Erythroblast (primary cell): ENCODE measurements at regions not wholly inside any gene's neighbourhood (a gene's known extent, or its start where the extent isn't known, plus 50 kb on each side); places are given as distances from the start of the nearest gene placed in this dataset.
"Not testable (repeated sequence)": the region's sequence is repeated elsewhere in the genome, so short reads cannot be mapped to it uniquely, and the experiment has no call there.

ENCODE experiments used
- DNase-seq, 2 experiments: peaks; one replicate each; lab custom pipeline; 2025; lab: John Stamatoyannopoulos, UW
- GATA1 ChIP-seq: IDR thresholded peaks from 2 replicates; pipeline ENCODE4 v1.6.1; 2011; ENCODE audit warnings: low read depth, mild to moderate bottlenecking, control low read depth, low read length, moderate library complexity
- POLR2A ChIP-seq: IDR thresholded peaks from 2 replicates; pipeline ENCODE4 v1.6.1; 2011; ENCODE audit warnings: mild to moderate bottlenecking, low read length

- no peak for DNase-seq
- TF ChIP-seq POLR2A: no peak
- TF ChIP-seq GATA1: no peak
Observed at GRCh38 chr1:90356991-90357390, 360.1 kb downstream of the BARHL2 start.

GRCh38 chr1:90356101-90356500 is 361.0 kb downstream of the BARHL2 start:
- no peak for DNase-seq
- TF ChIP-seq POLR2A (no peak), GATA1 (no peak)

- no peak for TF ChIP-seq POLR2A
- DNase-seq: no peak
Observed at GRCh38 chr1:90354704-90355103, 359.8 kb downstream of the ZNF326 start.

- no peak for TF ChIP-seq POLR2A
- TF ChIP-seq GATA1: no peak
- no peak for DNase-seq
Observed at GRCh38 chr1:90351019-90351418, 356.1 kb downstream of the ZNF326 start.

GRCh38 chr1:90349510-90349909 is 354.6 kb downstream of the ZNF326 start:
- no peak for DNase-seq
- TF ChIP-seq GATA1: no peak
- no peak for TF ChIP-seq POLR2A

- TF ChIP-seq GATA1 (no peak), POLR2A (no peak)
- no peak for DNase-seq
Observed at GRCh38 chr1:90348934-90349333, 354.0 kb downstream of the ZNF326 start.

GRCh38 chr1:90348459-90348858 is 353.5 kb downstream of the ZNF326 start:
- DNase-seq: not testable (repeated sequence)

GRCh38 chr1:90347366-90347765 is 352.5 kb downstream of the ZNF326 start:
- no peak for DNase-seq
- TF ChIP-seq GATA1 (no peak), POLR2A (no peak)

GRCh38 chr1:90346757-90347156 is 351.8 kb downstream of the ZNF326 start:
- TF ChIP-seq GATA1 (no peak), POLR2A (no peak)
- DNase-seq: no peak

- TF ChIP-seq POLR2A (no peak), GATA1 (no peak)
- no peak for DNase-seq
Observed at GRCh38 chr1:90346349-90346748, 351.4 kb downstream of the ZNF326 start.

GRCh38 chr1:90344963-90345730 is 350.2 kb downstream of the ZNF326 start:
- no peak for DNase-seq
- no peak for TF ChIP-seq POLR2A
- no peak for TF ChIP-seq GATA1

GRCh38 chr1:90341516-90341915 is 346.6 kb downstream of the ZNF326 start:
- no peak for DNase-seq
- TF ChIP-seq POLR2A: no peak
- TF ChIP-seq GATA1: no peak

- no peak for TF ChIP-seq POLR2A
- no peak for TF ChIP-seq GATA1
- DNase-seq: no peak
Observed at GRCh38 chr1:90340606-90341005, 345.7 kb downstream of the ZNF326 start.

GRCh38 chr1:90339811-90340210 is 344.9 kb downstream of the ZNF326 start:
- no peak for TF ChIP-seq GATA1
- no peak for DNase-seq
